Inflammatory macrophage treated with lipopolysaccharide for 1 hour (primary cell): ENCODE measurements at regions not wholly inside any gene's neighbourhood (a gene's known extent, or its start where the extent isn't known, plus 50 kb on each side); places are given as distances from the start of the nearest gene placed in this dataset.
"Not testable (repeated sequence)": the region's sequence is repeated elsewhere in the genome, so short reads cannot be mapped to it uniquely, and the experiment has no call there.

Experiments
- DNase-seq, 2 donors: peaks; one replicate each; pipeline ENCODE4 v3.0.0-alpha.2; 2020 to 2022

DNA sequence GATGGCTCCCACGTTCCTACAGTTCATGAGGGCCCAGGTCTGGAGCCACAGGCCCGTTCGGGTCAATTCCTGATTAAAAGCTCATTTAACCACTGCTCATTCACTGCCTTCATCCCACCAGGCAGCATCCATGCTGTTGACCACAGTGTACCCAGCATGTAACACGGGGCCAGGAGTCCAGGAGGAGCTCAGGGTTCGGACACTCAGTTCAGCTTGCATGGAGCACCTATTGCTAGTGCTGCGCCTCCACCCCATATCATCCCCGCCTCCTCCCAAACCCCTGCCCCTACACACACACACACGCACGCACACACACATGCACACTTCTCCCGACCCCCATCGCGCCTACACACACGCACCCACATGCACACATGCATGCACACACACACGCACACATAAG, 72.9 kb upstream of the SNTG2 start:
- DNase-seq: no peak

DNA sequence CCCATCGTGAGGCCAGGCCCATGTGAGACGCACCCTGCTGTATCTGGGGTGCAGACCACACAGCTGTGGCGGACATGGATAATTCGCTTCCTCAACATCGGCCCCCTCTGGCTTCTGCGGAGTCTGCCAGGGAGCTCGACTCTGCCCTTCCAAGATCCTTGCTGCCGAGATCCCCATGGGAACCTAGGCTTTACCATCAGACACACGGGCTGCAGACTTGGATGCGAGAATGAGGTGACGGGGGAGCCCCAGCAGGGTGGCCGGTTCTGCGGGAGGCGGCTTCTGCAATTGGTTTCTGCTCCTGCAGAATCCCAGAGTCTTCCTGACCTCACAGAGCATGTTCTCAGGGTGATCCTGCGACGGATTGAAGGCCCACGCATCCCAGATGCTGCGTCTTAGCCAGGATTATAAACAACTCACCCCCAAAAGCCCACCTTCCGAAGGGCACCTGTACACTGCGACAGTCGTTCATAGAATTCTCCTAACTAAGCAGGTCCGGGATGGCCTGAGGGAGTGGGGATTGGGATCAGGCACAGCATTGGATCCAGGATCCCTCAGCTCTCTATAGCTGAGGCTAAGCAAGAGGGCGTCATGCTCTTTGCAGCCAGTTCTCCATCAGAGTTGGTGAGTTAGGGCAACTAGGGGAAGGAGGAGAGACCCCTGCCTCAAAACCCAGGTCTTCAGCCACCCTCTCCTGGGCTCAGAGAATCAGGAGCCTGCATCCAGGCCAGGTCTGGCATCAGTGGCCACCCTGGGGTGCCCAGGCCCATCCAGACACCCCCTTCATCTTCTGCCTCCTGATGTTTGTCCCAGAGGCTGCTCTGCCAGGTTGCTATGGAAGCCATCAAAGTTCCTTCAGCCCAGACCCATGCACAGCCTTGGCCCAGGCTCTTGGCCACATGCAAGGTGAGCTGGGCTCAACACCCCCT, 74.7 kb upstream of the SNTG2 start:
- DNase-seq: no peak

DNA sequence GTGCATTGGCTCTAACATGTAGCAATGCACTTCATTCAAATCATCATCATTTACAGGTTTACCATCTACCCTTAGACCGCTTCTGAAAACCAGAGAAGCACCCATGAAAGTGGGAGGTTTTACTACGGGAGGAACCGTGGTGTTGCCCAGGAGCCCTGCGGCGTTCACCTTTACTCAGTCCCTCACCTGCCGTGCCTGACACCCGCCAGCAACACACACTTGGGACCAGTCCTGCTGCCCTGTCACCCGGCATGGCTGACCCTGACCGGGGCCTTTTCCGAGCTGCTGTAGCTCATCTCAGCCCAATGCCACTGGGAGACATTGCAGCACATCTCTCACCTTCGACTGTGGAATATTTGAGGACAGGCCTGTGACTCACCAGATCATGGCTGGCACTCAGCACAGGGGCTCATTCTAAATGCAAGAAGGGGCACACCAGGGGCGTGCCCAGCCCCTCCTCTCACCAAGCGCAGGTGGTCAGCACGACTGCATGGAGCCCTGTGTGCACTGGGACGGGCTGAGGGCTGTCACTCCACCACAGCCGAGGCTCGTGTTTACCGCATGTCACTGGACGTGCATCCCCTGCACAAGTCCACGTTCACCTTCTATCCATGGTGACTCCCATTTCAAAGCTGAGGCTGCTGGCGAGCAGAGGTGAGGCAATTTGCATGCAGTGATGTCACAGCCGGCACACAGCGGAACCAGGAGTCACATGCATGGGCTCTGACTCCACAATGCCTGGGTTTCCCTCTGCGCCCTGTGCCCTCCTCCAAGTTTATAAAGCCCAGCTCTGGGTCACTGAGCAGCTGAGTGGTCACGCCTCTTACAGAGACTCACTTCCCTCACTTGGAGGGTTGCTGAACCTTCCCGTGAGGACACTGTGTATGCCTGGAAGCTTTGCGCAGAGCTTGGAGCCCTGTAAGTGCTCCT, 76.7 kb upstream of the SNTG2 start:
- DNase-seq: no peak

DNA sequence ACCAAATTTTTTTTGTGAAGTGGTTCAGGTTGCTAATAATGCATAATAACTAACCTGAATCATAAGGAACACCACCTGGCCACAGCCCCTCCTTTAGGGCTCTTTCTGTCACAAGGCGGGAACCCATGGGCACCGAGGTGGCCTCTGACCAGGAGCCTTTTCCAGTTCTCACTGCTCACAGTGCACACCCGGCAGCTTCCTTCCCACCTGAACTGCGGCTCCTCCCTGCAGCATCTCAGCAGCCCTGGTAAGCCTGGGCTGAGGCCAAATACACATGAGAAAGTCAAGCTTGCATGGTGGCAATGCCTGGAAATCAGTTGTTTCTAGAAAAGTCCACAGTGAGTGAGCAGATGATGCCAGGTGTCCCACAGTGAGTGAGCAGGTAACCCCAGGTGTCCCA, 77.6 kb upstream of the SNTG2 start:
- DNase-seq: no peak

DNA sequence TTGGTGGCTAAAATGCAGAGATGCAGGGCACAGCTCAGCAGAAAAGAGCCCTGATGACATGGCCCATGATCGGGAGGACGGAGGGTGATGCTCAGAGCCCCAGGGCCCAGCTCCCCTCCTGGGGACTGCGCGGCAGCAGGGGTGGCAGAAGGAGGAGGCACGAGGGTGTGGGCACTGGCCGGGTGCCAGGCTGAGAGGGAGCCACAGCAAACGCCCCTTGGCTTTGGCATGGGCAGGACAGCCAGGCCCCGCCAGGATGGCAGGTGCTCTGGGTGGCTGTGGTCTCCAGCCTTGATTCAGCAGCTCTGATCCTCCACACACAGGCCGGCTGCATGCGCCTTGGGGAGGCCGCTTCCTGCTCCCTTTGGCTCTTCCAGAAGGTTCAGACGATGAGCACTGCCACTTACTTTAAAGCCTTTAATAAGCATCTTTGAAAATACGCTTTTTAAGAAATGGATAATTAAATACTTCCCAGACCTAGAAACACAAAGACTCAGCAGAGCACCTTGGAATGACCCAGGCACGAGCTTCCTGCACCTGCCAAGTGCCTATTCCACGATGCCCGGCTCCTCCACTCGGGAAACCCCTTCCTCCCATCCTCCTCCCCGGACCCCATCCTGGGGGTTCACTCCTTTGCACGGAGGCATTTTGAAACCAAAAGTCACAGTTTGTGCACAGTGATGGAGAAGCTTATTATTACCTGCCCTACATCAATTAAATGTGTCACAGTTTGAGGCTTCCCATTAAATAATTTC, 78.5 kb upstream of the SNTG2 start:
- no peak for DNase-seq

DNA sequence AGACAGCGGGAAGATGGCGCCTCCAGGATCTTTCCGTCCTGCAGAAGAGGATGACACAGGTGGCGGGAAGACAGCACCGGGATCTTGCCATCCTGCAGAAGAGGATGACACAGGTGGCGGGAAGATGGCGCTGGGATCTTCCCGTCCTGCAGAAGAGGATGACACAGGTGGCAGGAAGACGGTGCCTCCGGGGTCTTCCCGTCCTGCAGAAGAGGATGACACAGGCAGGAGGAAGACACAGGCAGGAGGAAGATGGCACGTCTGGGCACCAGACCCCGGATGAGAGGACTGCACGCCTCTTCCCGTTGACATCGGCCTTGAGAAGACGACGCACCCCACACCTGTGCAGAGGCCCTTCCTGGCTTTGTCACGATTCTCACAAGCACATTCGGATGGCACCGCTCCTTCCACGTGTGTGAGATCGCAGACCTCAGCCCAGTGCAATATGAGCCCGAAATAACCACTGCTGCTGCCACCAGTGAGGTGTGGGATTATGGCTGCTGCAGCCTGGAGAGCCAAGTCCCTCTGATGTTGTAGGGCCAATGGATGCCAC, 79.4 kb upstream of the SNTG2 start:
- DNase-seq: no peak

DNA sequence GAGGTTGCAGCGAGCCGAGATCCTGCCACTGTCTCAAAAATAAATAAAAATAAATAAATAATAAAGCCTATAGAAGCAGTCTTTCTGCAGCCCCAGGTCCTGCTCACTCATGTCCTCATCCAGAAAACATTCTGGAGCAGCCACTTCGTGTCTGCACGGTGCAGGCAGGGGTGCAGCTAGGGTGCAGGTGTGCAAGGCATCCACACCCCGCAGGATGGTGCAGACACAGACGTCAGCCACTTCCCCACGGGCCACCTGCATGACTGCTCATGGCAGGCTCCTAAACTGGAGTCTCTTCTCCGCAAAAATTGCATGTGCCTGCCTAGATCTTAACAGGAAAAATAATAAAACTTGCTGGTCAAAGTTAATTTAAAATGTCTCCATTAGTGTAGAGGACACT, 80.2 kb upstream of the SNTG2 start:
- no peak for DNase-seq

DNA sequence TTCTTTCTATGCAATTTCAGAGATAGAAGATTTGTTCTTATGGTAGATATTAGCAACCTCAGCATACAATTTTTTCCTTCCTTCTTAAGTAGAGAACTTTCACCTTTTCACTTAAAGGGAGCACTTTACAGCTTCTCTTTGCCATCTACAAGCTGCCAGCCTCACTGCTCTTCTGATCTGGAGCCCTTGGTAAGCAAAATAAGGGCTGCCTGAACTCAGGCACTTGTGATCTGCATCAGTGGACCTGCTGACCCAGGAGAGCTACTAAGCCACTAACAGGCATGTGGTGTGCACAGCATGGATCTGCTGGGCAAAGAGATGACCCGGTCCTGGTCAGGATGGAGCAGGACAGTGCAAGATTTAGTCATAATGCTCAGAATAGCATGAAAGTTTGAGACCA, 80.8 kb upstream of the SNTG2 start:
- no peak for DNase-seq

DNA sequence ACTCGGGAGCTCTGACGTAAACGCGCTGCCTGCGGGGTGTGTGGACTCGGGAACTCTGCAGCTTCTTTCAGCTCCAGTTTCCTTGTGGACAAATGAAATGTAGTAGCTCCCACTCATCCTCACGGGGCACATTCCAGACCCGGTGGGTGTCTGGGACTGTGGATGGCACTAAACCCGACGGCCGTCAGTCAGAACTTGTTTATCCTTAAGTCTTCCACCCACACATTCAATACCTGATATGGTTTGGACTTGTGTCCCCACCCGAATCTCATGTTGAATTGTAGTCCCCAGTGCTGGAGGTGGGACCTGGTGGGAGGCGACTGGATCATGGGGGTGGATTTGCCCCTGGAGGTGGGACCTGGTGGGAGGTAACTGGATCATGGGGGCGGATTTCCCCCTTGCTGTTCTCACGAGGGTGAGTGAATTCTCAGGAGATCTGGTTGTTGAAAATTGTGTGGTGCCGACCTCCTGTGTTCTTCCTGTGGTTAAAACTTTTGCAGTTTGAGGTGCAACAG, 81.2 kb upstream of the SNTG2 start:
- no peak for DNase-seq

DNA sequence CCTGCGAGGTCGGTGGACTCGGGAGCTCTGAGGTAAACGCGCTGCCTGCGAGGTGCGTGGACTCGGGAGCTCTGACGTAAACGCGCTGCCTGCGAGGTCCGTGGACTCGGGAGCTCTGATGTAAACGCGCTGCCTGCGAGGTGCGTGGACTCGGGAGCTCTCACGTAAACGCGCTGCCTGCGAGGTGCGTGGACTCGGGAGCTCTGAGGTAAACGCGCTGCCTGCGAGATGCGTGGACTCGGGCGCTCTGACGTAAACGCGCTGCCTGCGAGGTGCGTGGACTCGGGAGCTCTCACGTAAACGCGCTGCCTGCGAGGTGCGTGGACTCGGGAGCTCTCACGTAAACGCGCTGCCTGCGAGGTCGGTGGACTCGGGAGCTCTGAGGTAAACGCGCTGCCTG, 81.8 kb upstream of the SNTG2 start:
- not testable (repeated sequence) for DNase-seq

DNA sequence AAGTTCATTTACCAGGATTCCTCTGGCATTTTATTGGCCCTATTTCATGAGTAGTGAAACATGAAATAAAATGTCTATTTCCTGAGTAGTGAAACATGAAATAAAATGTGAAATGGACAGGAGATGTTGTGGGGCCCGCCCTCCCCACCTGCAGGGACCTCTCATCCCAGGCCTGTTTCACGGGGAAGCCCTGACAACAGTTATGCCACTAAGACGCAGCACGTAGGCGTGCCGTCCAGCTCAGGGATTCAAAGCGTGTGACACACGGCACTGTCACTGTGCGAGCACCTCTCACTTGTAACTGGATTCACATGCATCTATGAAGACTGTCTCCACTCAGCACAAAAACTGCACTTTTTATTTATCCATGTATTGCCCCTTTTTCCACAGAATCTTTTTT, 83.4 kb upstream of the SNTG2 start:
- no peak for DNase-seq

DNA sequence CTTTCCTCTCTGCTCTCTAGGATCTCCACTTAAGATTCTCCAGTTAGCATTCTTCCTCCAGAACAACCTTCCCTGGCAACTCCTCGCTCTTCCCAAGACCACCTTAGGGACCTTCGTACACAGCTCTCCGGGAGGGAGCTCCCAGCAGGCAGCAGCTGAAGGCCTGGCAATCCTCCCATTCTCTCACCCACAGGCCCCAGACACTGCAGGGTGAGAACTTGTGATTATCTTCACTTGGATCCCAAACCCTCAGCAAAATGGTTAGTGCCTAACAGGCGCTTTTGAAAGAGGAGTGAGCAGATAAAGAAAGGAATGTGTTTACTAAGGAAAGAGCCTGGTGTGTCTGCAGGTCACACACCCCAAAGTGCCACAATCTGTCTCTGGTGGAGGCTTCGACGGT, 83.8 kb upstream of the SNTG2 start:
- DNase-seq: no peak

DNA sequence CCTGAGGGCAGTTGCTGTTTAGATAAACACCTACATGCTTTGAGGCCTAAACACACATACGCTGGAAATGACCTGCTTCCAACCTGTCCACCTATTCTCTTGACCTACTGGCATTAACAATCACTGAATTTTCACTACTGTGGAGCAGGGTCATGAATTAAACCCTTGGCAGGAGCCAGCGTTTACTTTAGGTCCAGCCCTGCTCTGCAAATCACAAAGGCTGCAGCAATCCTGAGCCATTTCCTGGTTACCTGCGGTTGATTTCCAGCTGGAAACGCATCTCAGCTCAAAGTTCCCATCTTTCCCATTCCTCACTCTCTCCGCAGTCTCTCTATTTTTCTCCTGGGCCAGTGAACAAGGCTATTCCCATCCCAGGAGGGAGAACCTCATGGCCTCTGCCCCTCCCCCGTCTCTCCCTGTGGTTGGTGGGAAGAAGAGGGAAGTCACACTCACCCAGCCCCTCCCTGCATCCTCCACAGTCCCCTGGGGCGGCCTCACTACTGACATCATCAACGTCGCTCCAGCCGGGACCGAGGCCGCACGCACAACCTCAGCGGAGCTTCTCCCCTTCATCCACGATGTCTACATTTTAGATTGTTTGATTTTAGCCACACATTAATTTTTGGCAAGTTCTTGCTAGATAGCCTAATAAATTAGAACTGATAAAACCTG, 84.5 kb upstream of the SNTG2 start:
- DNase-seq: no peak

DNA sequence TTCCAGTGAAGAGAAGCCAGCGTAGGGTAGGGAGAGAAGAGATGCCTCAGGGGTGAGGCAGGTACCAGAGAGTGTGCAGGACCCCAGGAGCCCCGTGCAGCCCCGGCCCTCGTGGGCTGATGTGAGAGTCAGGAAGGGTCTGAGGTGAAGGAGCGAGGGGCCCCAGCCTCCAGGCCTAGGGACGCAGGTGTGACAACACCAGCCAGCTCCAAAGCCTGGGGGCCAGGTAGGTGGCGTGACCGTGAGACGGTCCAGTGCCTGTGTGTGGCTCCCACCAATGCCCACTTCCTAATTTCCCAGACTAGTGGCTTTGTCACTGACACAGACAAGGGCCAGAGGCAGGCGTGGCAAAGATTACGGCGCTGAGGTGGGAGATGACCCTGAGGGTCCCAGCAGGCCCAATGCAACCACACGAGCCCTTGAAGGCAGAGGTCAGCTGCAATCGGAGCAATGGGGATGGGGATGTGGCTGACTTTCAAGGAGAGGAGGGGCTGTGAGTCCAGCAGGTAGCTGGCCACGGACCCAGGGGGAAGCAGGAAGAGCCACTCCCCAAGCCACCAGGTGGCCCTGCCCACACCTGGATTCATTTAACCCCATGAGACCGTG, 86.0 kb upstream of the SNTG2 start:
- no peak for DNase-seq

DNA sequence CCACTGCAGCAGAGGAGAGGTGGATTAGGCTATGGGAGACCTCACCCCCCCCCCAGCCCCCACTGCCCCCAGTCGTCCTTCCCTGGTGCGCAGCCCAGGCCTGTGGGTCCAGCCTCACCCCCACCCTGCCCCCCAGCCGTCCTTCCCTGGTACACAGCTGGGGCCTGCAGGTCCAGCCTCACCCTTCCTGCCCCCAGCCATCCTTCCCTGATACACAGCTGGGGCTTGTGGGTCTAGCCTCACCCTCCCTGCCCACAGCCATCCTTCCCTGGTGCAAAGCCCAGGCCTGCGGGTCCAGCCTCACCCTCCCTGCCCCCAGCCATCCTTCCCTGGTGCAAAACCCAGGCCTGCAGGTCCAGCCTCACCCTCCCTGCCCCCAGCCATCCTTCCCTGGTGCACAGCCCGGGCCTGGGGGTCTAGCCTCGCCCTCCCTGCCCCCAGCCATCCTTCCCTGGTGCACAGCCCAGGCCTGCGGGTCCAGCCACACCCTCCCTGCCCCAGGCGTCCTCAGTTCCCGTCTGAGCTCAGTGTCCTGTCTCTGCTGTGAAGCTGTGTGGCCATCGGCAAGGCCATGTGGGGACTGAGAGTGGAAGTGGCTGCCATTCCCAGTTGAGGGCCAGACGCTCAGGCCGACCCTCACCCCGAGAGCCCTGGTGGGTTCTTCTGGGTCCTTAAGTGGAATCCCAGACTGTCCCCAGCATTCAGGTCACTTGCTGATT, 86.8 kb upstream of the SNTG2 start:
- no peak for DNase-seq

DNA sequence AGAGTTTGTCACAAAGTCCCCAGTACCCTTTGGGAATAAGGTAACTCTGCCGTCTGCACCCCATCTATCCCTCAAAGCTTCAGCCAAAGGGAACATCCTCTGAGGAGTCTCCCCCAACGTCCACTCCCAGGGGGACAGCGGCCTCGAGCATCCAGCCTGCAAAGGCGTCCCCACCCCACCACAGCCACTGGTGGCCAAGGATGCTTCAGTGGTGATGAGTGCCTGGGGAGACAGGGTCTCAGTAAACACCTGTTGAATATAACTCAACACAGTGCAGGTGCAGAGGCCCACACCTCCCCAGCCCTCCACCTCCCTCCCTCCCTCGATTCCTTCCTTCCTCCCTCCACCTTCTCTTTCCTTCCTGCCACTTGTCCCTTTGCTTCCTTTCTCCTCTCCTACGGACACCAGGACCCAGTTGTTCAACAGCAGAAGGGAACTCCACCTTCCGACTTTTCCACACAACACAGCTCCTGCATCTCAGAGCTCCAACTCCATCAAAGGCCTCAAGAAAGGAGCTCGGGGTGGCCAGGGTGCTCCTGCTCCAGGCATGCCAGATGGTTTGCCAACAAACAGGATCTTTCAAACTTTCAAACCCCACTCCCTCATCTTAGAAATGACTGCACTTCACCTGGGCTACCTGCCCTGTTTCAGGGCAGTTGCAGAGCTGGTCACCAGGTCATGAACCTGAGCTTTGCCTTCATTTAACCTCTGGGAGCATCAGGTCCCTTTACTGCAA, 87.8 kb upstream of the SNTG2 start:
- DNase-seq: no peak

DNA sequence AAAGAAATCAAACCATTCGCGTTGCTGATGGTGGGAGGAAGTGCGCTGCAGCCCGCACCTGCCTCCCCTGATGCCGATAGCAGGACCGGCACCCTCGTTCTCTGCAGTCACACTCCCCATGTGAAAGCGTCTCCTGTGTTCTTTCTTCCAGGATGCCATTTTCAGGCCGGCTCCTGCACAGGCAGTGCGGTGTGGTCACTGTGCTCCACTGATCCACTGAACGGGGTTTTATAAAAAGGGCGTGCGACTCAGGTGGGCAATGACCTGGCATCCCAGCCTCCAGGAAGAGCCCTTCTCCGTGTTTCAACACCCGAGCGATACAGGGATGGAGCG, 88.3 kb upstream of the SNTG2 start:
- no peak for DNase-seq

DNA sequence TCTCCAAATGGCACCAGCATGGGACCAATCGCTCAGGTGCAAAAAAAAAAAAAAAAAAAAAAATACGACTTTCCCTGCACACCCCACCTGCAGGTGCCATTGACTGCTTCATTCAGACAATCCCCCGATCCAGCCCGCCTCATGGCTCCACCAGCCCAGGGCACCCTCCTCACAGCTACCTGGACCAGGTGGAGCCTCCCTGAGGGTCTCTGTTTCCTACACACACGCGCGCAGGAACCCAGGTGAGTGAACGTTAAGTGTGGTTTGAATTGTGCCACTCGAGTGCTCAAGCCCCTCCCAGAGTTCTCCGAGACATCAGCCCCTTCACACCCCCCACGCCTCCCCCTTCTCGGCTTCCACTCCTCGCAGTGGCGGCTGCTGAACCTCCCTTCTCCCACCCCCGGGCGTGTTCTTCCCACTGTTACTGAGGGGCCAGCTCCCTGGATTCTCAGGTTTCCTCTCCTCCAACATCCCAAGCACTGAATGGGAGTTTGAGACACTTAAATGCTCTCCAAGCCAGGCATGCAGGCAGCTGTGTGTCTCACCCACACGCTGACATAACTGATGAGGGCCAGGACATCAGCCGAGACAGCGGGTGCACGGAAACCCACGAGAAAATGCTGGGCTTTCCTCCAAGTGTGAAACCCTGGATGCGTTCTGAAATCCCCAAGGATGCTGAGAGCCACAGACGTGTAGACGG, 88.8 kb upstream of the SNTG2 start:
- DNase-seq: no peak

DNA sequence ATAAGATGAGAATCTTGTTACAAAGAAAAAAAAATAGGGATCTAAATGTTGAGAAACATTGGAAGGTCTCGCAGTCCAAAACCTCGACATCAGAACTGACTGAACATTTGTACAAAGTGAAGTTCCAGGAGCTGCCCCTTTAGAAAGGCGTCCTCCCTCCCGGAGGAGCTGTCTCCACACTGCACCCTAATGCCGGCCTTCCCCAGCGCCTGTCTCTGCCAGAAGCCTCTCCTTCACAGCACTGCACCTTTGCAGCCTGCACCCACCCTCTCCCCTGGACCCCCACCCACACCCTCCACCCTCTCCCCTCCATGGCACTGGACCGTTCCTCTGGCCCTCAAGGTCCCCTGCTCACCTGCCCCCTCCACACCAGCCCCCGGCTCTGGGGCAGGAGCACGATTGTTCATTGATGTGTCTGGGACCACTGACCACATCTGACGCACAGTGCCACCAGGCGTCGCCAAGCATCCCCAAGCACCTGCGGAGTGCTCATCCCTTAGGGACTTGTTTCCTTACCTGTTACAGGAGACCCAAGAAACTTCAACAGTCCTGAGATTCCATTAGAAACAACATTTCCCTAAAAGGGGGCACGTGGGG, 90.3 kb upstream of the SNTG2 start:
- DNase-seq: no peak
